GM12878 (cell line): ENCODE measurements at regions not wholly inside any gene's neighbourhood (a gene's known extent, or its start where the extent isn't known, plus 50 kb on each side); places are given as distances from the start of the nearest gene placed in this dataset.

Source experiments
- ATAC-seq: fragments of 200-7000 bp; cut with Tn5 transposase; 3 replicates; pipeline ENCODE4 v1.9.1; 2020; ENCODE audit warnings: mild to moderate bottlenecking, moderate library complexity
- BruUV-seq: library from RNA; stranded (reverse); fragments of 400-500 nt; replicated peaks from 2 replicates; lab custom pipeline; 2021; lab: Mats Ljungman, UMichigan
- CTCF ChIA-PET: fragments of 300-600 bp; sonication (Branson Sonifier 250); formaldehyde crosslinking; extraction: SDS; loops from one replicate; lab custom pipeline; 2021; ENCODE audit warnings: inconsistent platforms; lab: Yijun Ruan, JAX
- POLR2A ChIA-PET: fragments of 350-600 bp; formaldehyde crosslinking; extraction: SDS; loops from one replicate; lab custom pipeline; 2021; ENCODE audit warnings: inconsistent platforms; lab: Charles Lee
- RAD21 ChIA-PET: fragments of 300-600 bp; sonication (Branson Sonifier 250); formaldehyde crosslinking; loops from one replicate; lab custom pipeline; 2023; ENCODE audit warnings: antibody characterized with exemption; ENCODE audit not compliant: unreplicated experiment; lab: Charles Lee
- SMC1A ChIA-PET: fragments of 300-600 bp; sonication (Branson Sonifier 250); formaldehyde crosslinking; loops from one replicate; lab custom pipeline; 2023; ENCODE audit not compliant: unreplicated experiment, uncharacterized antibody; lab: Charles Lee
- DNase-seq: peaks from one replicate; pipeline ENCODE4 v3.0.0-alpha.2; 2011; ENCODE audit warnings: low read depth, low spot score
- FAIRE-seq: peaks from 3 replicates; lab custom pipeline; 2011; peaks lifted over from hg19 to GRCh38; lab: Jason Lieb, UNC
- H2AFZ ChIP-seq: 2 replicates; pipeline ENCODE4 v1.6.0; 2011; ENCODE audit warnings: low read depth, low read length, control low read depth; ENCODE audit not compliant: control insufficient read depth
- H3K27ac ChIP-seq: 2 replicates; pipeline ENCODE4 v1.5.1; 2011; ENCODE audit warnings: control low read depth; ENCODE audit not compliant: control insufficient read depth, insufficient read depth
- H3K27me3 ChIP-seq, 2 experiments: replicated peaks in 1 of 2; 2 replicates each; pipeline versions ENCODE4 v1.6.0 to v1.6.1; 2011; ENCODE audit warnings: low read length in 1 of 2; ENCODE audit not compliant: control insufficient read depth in 2 of 2, insufficient read depth in 2 of 2
- H3K36me3 ChIP-seq, 2 experiments: 2 replicates each; pipeline ENCODE4 v1.5.1; 2011; ENCODE audit warnings: low read length in 1 of 2; ENCODE audit not compliant: control insufficient read depth in 2 of 2, insufficient read depth in 2 of 2
- H3K4me1 ChIP-seq: 2 replicates; pipeline ENCODE4 v1.6.1; 2011; ENCODE audit warnings: mild to moderate bottlenecking, low read length, moderate library complexity, mixed read lengths; ENCODE audit not compliant: control insufficient read depth, insufficient read depth
- H3K4me2 ChIP-seq: 2 replicates; pipeline ENCODE4 v1.6.0; 2011; ENCODE audit warnings: control low read depth; ENCODE audit not compliant: control insufficient read depth, insufficient read depth
- H3K4me3 ChIP-seq: fragments of 200-600 bp; sonication (generic); 2 replicates; pipeline ENCODE4 v1.5.1; 2016
- H3K79me2 ChIP-seq: 2 replicates; pipeline ENCODE4 v1.6.0; 2011; ENCODE audit warnings: low read length; ENCODE audit not compliant: control insufficient read depth, insufficient read depth
- H3K9ac ChIP-seq: 2 replicates; pipeline ENCODE4 v1.8.0; 2011; ENCODE audit warnings: low read length, control low read depth, mixed read lengths; ENCODE audit not compliant: control insufficient read depth, insufficient read depth
- H3K9me3 ChIP-seq: replicated peaks from 3 replicates; pipeline ENCODE4 v1.5.1; 2011; ENCODE audit warnings: mild to moderate bottlenecking, low read length; ENCODE audit not compliant: control insufficient read depth, insufficient read depth
- H4K20me1 ChIP-seq: 2 replicates; pipeline ENCODE4 v1.6.0; 2011; ENCODE audit not compliant: control insufficient read depth, insufficient read depth
- E4F1 ChIP-seq: fragments of 450-650 bp; IDR thresholded peaks from 2 replicates; pipeline ENCODE4 v1.6.1; 2018; ENCODE audit warnings: borderline replicate concordance, mild to moderate bottlenecking; ENCODE audit not compliant: partially characterized antibody
- GABPA ChIP-seq: IDR thresholded peaks from 2 replicates; pipeline ENCODE4 v1.6.1; 2014; ENCODE audit warnings: antibody characterized with exemption, low read depth, mild to moderate bottlenecking, inconsistent platforms
- HDGF ChIP-seq: fragments of 450-650 bp; IDR thresholded peaks from 2 replicates; pipeline ENCODE4 v1.6.1; 2016; ENCODE audit warnings: antibody characterized with exemption
- HSF1 ChIP-seq: fragments of 150-350 bp; IDR thresholded peaks from 2 replicates; pipeline ENCODE4 v1.6.1; 2014; ENCODE audit warnings: mild to moderate bottlenecking, low read depth, low read length
- NR2C2 ChIP-seq: IDR thresholded peaks from 2 replicates; pipeline ENCODE4 v1.6.1; 2011; ENCODE audit warnings: borderline replicate concordance, low read depth; ENCODE audit not compliant: control insufficient read depth, insufficient read length
- NRF1 ChIP-seq: conservative IDR thresholded peaks from 2 replicates; pipeline ENCODE4 v1.6.1; 2011; ENCODE audit warnings: mild to moderate bottlenecking, low read depth, low read length, improper control_type of control experiment
- SIX5 ChIP-seq: IDR thresholded peaks from 2 replicates; pipeline ENCODE4 v1.6.1; 2011; ENCODE audit warnings: mild to moderate bottlenecking, low read depth, low read length, moderate library complexity; ENCODE audit not compliant: severe bottlenecking
- YBX1 ChIP-seq: fragments of 450-650 bp; IDR thresholded peaks from 2 replicates; pipeline ENCODE4 v1.6.1; 2016; ENCODE audit warnings: antibody characterized with exemption
- WGBS: methylation state at CpG from one replicate; pipeline ENCODE4 v1.1.6; 2016; ENCODE audit warnings: low lambda C conversion rate; ENCODE audit not compliant: insufficient replicate concordance, insufficient coverage; ENCODE audit errors: missing lambda C conversion rate; 5-methylcytosine and 5-hydroxymethylcytosine counted together
- in situ Hi-C: fragments of 300-500 bp; cut with MboI; formaldehyde crosslinking; loops from 9 replicates; pipeline ENCODE4 v1.14.3; 2018; ENCODE audit warnings: mixed read lengths
- intact Hi-C: fragments of 100-400 bp; cut with micrococcal nuclease; formaldehyde crosslinking; loops from one replicate; pipeline ENCODE4 v1.14.2; 2022; ENCODE audit not compliant: unreplicated experiment
- TF ChIP-seq, protein P1 (sequence below), 3 experiments: IDR thresholded peaks in 2 of 3; conservative IDR thresholded peaks in 1 of 3; 2 replicates each; pipeline ENCODE4 v1.5.1; 2011; ENCODE audit warnings: low read depth in 3 of 3, low read length in 3 of 3, mild to moderate bottlenecking in 3 of 3, control low read depth in 2 of 3, moderate library complexity in 2 of 3, inconsistent platforms in 1 of 3, mixed read lengths in 1 of 3; ENCODE audit not compliant: control insufficient read depth in 2 of 3, insufficient read depth in 1 of 3; ENCODE audit errors: extremely low read depth in 1 of 3
- TF ChIP-seq, protein P2 (sequence below): IDR thresholded peaks from 2 replicates; pipeline ENCODE4 v1.6.1; 2012; ENCODE audit warnings: mild to moderate bottlenecking, low read depth, low read length

DNA sequence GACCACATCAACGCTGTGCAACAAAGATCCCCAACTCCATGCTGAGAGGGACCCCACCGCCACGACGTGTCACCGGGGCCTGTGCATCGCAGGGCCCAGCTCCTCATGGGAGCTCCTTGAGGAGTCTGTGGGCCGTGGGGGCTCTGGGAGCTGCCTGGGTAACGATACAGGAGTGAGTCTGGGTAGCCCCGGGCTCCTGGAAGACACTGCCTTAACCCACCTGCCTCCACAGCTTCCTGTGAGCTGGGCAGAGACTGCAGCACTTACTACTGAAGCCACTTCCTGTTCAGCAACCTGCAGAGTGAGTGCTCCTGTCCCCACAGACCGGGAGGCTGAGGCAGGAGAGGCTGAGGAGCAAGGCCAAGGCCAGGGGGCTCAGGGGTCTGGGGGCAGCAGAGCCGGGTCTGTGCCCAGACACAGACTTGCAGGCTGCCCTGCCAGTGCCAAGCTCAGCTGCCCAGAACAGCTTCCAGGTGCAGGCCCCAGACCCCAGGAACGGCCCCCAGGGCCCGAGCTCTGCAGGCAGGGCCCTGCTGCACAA lies 226.7 kb downstream of the BRD1 start (continued):
- TF ChIP-seq, protein P1, sequence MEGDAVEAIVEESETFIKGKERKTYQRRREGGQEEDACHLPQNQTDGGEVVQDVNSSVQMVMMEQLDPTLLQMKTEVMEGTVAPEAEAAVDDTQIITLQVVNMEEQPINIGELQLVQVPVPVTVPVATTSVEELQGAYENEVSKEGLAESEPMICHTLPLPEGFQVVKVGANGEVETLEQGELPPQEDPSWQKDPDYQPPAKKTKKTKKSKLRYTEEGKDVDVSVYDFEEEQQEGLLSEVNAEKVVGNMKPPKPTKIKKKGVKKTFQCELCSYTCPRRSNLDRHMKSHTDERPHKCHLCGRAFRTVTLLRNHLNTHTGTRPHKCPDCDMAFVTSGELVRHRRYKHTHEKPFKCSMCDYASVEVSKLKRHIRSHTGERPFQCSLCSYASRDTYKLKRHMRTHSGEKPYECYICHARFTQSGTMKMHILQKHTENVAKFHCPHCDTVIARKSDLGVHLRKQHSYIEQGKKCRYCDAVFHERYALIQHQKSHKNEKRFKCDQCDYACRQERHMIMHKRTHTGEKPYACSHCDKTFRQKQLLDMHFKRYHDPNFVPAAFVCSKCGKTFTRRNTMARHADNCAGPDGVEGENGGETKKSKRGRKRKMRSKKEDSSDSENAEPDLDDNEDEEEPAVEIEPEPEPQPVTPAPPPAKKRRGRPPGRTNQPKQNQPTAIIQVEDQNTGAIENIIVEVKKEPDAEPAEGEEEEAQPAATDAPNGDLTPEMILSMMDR (IDR thresholded peaks at IDR 0.05 in 2 of 3, conservative IDR thresholded peaks at IDR 0.05 in 1 of 3; ENCODE audit: control insufficient read depth in 2 of 3, extremely low read depth in 1 of 3, insufficient read depth in 1 of 3, low read depth in 3 of 3, low read length in 3 of 3) = no peak
- no peak for TF ChIP-seq HSF1
- no peak for TF ChIP-seq SIX5
- no peak for TF ChIP-seq HDGF

GRCh38 chr22:49600468-49600867 lies 227.2 kb downstream of the BRD1 start:
- Histone ChIP-seq H3K79me2 (no peaks in the 10 kb centered on the region), H3K4me1 (no peaks in the 10 kb centered on the region), H3K4me3 (no peak overlapping the region), H3K4me2 (no peak overlapping the region), H3K27ac (no peak overlapping the region), H3K36me3 (peaks cover 0 to 3% of the 10 kb centered on the region in 2 experiments; a peak in 2 of 4 replicates), H4K20me1 (no peaks in the 10 kb centered on the region), H2AFZ (no peak overlapping the region), H3K9me3 (peaks cover 3% of the 10 kb centered on the region; the same call in 1 of the 3 replicates), H3K9ac (no peak overlapping the region), H3K27me3 (no peaks in the 10 kb centered on the region)
- 81% methylated on average over 19 of the region's 20 CpGs for WGBS
- ATAC-seq (no peak), FAIRE-seq (no peak), DNase-seq (no peak)
- RAD21 ChIA-PET = no interaction called here
- TF ChIP-seq, protein P2, sequence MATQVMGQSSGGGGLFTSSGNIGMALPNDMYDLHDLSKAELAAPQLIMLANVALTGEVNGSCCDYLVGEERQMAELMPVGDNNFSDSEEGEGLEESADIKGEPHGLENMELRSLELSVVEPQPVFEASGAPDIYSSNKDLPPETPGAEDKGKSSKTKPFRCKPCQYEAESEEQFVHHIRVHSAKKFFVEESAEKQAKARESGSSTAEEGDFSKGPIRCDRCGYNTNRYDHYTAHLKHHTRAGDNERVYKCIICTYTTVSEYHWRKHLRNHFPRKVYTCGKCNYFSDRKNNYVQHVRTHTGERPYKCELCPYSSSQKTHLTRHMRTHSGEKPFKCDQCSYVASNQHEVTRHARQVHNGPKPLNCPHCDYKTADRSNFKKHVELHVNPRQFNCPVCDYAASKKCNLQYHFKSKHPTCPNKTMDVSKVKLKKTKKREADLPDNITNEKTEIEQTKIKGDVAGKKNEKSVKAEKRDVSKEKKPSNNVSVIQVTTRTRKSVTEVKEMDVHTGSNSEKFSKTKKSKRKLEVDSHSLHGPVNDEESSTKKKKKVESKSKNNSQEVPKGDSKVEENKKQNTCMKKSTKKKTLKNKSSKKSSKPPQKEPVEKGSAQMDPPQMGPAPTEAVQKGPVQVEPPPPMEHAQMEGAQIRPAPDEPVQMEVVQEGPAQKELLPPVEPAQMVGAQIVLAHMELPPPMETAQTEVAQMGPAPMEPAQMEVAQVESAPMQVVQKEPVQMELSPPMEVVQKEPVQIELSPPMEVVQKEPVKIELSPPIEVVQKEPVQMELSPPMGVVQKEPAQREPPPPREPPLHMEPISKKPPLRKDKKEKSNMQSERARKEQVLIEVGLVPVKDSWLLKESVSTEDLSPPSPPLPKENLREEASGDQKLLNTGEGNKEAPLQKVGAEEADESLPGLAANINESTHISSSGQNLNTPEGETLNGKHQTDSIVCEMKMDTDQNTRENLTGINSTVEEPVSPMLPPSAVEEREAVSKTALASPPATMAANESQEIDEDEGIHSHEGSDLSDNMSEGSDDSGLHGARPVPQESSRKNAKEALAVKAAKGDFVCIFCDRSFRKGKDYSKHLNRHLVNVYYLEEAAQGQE = no peak
- no peak for TF ChIP-seq YBX1
- no peak for TF ChIP-seq E4F1
- no peak for TF ChIP-seq NRF1
- TF ChIP-seq GABPA = no peak
- TF ChIP-seq NR2C2 = no peak
- BruUV-seq = no TSS peak
- POLR2A ChIA-PET = no interaction called here
- intact Hi-C loops (no loop called here), in situ Hi-C loops (no loop called here)
- SMC1A ChIA-PET = no interaction called here
- CTCF ChIA-PET = no interaction called here
